Embryonic facial prominence (tissue), 1 donor: ENCODE measurements at regions not wholly inside any gene's neighbourhood (a gene's known extent, or its start where the extent isn't known, plus 50 kb on each side); places are given as distances from the start of the nearest gene placed in this dataset.

ENCODE experiments used
- DNase-seq: peaks from one replicate; pipeline ENCODE4 v3.0.0-alpha.2; 2016; ENCODE audit errors: extremely low spot score

DNA sequence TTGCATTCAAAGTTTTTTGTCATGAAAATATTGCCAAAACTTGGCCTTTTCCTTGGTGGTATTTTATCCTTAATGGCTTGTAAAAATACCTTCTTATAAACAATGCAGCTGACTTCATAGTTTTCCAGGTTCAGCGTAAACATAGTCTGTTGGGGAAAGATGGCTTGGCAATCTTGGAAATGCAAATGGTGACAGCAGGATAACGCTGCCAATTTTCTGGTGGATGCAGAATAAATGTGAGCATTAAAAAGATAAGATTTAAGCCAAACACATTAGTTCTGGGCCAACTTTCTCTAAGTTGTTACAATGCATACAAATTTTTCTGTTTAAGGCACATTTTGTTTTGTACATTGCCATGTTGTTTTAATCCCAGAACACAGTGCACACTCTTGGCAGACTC, 147.0 kb upstream of the POU1F1 start:
- DNase-seq = no peak

DNA sequence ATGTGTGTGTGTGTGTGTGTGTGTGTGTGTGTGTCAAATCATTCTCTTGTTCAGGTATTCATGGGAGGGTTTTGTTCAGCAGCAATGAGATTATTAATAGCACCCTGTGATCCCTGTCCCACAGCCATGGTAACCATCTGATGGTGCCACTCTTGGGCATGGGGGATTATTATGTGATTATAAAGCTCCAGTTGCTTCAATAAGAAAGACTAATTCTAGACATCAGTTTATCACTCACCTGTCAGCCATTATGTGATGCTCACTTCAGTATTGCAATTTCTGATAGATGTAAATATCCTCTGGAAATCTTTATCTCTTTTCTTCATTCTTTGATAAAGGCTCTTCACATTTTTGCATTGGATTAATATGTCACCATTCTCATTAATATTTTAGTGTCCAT, 145.9 kb upstream of the POU1F1 start:
- DNase-seq = no peak

DNA sequence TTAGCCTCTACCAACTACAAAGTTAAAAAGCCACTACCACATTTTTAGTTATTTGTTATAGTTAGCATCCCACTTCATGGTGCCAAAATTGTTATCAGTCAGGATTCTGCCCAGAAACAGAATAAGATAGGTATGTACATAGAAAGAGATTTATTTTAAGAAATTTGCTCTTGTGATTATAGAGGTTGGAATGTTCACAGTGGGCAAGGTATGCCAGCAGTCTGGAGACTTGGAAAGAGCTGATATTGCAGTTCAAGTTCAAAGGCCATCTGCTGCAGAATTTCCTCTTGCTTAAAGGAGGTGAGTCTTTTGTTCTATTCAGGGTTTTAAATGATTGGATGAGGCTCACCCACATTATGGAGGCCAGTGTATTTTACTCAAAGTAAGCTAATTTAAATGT, 143.8 kb upstream of the POU1F1 start:
- DNase-seq = no peak

DNA sequence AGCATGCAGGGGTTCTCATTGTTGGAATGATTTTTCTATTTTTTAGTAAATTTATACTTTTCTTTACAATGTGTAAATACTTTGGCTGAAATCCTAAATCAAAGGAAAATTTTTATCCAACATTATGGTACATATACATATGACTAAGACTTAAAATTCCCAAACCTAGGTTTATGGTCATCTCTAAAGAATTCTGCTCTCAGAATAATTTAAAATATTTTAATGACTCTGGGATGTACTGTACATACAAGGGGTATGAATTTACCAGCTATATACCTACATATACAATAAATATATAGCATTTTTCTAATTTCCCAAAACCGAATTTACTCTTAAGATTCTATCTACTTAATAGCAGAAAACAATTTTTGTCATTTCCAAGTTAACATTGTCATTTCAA, 137.9 kb upstream of the POU1F1 start:
- DNase-seq = no peak

DNA sequence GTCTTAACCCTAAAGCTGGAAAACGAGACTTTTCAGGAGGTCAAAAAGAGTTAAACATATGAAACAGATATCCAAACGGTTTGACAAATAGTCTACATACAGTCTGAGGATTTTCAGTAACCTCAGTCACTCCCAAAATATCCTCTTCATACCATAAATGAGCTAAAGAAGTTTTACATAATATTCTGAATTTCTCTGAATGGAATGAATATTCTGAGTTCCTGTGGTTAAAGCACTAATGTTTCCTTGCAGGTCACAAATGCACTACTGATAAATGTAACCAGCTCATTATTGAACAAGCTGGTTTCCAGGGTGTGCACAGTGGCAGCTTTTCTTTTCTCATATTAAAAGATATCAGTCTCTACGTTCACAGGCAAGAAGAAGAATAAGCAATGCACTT, 137.4 kb upstream of the POU1F1 start:
- DNase-seq = no peak

DNA sequence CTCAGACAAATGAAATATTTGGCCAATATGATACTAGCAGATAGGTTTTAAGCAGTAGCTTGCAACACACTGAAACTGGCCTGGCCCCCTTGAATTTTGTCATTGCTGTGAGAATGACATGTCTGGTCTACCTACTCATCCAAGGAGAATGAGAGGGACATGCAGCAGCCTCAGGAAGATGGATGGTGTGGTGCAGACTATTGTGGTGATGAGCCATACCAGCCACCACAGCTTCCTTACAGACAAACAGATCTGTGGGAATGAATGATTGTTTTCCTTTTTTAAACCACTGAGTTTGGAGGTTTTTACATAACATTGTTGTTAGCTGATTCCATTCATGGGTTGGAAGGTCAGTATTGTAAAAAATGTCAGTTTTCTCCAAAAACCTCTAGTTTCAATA, 133.7 kb upstream of the POU1F1 start:
- no peak for DNase-seq

DNA sequence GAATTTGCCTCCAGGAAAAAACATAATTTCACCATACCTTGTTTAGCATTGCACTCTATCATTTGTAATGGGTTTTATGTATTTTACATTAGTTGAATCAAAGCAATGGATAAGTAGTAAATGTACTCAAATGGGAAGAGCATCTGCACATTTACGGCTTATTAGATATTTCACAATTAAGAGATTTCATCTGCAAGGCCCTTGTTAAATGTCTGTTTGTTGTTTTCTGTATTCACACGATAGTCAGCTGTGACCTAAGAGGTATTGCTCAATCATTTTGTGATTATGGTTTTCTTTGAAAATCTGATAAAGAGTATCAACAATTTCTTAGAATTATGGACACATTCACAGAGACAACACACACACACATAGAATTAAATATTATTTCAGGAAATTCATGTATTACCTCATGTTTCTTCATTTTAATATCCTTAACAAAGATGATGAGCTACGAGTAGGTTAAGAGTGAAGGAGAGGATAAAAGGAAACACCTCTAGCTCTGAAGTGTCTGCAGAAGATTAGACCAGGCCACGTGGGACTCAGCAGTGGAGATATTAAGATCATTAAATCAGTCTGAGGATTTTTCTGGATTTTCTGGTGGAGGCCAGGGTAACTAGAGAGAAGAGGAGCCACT, 121.9 kb upstream of the POU1F1 start:
- DNase-seq = no peak

DNA sequence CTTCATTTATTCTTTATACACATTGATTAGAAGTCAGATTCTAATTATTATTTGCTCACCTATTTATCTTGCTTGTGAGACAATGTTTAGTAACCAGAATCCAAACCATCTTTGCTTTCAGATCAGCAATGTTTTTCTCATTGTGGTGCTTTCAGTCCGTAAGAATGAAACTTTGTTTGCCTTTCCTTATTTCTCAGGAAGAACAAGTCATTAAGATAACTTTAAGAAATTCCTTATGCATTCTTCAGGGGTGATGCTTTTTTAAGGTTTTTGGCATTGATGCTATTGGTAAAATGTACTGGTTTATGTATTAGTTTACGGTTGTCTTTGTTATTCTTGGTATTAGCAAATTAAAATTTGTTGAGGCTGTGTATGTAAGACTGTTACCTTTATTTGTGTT, 120.8 kb upstream of the POU1F1 start:
- no peak for DNase-seq

DNA sequence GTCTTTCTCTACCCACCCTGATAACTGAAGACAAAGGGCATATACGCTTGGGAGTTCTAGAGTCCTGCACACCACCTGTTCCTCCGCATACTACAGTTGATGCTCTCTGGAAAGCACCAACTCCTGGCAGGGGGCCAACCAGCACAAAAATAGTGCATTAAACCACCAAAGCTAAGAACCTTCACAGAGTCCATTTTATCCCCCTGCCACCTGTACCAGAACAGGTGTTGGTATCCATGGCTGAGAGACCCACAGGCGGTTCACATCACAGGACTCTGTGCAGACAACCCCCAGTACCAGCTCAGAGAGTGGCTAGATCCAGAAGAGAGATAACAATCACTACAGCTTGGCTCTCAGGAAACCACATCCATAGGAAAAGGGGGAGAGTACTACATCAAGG, 114.4 kb upstream of the POU1F1 start:
- DNase-seq = no peak

DNA sequence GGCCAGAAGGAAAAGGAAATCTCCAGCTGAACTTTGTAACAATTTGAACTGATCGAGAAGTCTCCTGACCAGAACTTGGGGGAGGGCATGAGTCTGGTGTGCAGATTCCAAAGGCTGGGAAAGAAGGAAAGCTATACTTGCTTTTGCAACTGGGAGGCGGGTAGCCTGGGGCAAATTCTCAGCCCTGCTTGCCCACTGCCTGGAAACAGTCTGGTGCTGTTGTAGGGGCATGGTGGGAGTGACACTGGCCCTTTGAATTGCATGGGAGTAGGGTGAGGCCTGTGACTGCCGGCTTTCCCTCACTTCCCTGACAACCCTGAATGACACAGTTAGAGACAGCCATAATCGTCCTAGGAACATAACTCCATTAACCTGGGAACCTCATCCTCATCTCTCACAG, 114.0 kb upstream of the POU1F1 start:
- no peak for DNase-seq

DNA sequence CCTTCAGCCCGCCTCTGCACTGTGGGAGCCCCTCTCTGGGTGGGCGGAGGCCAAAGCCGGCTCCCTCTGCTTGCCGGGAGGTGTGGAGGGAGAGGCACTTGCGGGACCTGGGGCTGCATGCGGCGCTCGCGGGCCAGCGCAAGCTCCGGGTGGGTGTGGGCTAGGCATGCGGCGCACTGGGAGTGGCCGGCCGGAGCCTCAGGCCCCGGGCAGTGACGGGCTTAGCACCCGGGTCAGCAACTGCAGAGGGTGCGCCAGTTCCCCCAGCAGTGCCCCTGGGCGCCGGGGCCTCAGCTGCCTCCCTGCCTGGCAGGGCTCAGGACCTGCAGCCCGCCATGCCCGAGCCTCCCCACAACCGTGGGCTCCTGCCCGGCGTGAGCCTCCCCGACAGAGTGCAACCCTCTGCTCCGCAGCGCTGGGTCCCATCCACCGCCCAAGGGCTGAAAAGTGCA, 98.9 kb upstream of the POU1F1 start:
- no peak for DNase-seq

DNA sequence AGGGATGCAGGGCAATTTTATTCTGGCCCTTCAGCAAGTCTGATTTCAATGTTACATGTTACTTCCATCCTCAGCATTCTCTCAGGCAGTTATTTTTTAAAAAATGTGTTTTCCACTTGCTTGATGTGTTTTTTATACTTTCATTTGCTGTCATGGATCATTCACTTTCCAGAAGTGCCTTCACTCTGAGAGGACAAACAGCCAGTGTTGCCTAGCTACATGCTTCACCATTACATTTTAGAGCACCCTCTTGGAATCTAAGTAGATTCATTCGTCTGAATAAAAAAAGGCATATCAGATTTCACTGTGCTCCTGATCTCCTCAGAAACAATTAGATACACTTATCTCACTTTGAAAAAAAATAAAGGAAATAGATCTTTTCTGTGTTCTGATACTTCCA, 93.6 kb upstream of the POU1F1 start:
- no peak for DNase-seq

DNA sequence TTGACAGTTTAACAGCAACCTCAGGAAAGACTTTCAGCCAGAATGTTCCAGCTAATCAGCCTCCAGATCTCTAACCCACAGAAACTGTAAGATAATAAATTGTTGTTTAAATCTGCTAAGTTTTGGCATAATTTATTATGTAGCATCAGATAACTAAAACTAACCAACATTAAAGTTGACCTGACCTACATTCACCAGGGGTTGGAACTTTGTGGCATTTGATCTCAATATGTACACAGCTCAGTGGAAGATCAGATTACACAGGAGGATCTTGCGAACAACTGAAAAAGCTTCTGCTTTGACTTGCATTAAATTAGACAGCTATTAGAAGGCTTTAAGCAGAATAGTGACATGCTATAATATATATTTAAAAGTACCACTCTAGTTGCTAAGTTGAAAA, 91.4 kb upstream of the POU1F1 start:
- no peak for DNase-seq

DNA sequence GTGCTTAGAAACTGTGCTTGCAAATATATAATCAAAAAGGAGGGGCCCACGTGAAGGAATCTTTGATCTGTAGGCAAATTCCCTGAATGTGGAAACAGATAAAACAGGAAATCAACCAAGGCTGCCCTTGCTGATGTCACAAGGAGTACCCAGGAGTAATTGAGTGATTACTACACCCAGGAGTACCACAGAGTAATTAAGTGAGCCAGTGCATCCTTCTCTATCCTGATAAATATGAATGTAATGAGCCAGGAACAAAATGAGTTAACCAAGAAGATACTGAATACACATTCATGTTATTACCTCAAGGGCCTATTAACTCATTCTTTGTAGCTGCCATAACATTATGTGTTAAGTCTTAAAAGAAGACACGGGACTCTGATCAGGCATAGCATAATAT, 87.3 kb upstream of the POU1F1 start:
- no peak for DNase-seq

DNA sequence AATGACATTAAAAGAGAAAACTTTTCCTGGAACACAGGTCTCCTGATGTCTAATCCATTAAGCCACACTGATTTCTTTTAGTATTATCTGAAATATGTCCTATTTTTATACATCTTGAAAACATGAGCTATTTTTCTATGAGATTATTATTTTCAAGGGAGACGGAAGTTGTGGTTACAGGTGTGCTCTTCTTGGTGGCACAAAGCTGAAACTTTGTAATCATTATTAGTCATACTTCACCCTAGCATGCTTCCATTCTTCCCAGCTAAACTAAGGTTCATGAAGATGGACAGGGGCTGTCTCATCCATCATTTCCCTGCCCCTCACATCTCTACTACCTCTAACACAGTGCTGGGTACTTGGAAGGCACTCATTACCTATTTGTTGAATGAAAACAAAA, 85.6 kb upstream of the POU1F1 start:
- DNase-seq = no peak

DNA sequence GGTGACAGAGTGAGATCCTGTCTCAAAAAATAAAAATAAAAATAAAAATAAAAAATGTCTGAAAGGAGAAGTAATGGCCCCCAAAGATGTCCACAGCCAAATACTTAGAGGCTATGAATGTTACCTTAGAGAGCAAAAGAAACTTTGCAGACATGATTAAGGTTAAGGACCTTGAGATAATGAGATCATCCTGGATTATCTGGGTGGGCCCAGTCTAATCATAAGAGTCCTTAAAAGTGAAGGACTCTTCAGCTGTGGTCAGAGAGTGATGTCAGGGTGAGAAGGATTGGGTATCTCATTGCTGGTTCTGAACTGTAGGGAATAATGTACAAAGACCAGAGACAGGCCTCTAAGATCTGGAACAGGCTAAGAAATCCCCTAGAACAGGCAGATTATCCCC, 84.9 kb upstream of the POU1F1 start:
- DNase-seq = no peak

DNA sequence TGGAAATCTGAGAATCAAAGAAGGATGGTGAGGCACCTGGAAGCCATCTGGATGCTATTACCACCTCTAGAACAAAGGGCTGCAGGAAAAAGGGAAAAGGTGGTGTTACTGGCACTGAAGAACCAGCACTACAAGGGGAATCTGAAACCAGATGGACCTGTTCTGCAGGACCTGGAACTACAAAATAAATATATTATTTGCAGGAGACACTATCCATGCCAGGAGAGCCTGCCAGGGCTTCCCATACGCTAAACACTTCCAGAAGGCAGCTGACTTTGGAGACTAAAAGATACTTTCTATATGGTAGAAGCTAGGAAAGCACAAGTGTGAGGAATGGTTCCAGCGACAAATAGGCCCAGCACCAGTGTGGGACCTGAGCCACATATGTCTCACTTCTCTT, 83.4 kb upstream of the POU1F1 start:
- DNase-seq = no peak

DNA sequence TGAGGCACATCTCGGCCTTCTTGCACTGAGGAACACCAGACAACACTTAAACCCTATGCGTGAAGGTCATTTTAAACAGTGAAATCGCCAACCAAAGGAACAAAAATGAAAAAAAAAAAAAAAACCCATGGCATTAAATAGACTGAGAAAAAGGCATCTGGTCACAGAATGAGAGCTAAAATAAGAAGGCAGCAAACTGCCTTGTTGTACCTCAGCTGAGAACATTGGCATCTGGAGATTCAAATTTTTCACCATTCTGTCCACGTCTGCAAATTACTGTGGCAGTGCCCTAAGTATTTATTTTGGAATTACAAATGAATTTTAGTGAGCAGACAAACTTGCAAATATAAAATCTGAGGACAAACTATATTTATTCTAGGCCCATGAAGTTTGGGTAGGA, 82.6 kb upstream of the POU1F1 start:
- DNase-seq = no peak

DNA sequence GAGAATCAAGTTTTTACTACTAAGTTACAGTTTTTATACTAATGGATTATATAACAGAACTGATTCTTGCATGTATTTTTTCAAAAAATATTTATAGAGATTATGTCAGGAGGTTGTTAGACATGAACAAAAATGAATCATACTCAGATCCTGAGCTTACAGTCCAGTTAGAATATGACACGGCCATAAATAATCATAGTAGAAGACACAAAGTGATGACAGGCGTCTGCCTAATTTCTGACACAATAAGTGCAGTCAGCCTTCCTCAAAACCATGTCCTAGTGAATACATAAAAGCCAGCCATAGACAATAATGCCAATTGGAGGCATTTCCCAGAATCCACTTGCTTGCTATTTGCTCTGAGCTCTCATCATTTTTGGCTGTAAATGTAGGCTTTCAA, 81.7 kb upstream of the POU1F1 start:
- DNase-seq = no peak

DNA sequence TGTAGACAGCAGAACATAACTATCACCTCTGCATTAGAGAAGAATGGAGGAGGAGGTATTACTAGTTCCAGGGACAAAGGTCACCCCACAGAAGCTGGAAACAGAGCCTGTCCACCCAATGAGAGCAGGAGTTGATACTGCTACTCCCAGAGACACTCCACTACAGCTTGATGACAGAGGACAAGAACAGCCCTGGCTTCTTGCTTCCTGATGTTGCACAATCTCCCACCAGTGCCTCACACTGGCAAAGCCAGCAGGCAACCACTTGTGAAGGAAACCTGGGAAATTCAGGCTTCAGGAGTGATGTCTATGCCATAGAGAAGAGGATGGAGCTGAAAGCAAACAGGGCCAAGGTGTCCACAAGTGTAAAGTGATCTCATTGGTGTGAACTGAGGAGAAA, 78.0 kb upstream of the POU1F1 start:
- no peak for DNase-seq

DNA sequence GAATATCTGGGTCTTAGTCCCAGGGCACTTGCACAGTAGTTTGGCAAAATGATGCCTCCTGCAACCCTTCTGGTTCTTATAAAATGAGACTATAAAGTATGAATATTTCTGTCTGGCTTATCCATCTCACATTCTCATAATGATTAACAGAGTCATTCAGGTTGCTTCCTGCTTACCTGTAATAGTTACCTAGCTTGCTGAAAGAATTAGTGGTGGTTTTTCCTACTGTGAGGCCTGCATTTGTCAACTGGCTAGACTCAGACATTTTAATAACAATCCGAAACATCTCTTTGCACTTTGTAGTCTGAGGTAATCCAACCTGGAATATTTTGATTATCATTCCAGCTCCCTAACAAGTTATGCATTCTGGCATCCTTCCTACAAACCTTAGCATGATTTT, 75.6 kb upstream of the POU1F1 start:
- DNase-seq = no peak

DNA sequence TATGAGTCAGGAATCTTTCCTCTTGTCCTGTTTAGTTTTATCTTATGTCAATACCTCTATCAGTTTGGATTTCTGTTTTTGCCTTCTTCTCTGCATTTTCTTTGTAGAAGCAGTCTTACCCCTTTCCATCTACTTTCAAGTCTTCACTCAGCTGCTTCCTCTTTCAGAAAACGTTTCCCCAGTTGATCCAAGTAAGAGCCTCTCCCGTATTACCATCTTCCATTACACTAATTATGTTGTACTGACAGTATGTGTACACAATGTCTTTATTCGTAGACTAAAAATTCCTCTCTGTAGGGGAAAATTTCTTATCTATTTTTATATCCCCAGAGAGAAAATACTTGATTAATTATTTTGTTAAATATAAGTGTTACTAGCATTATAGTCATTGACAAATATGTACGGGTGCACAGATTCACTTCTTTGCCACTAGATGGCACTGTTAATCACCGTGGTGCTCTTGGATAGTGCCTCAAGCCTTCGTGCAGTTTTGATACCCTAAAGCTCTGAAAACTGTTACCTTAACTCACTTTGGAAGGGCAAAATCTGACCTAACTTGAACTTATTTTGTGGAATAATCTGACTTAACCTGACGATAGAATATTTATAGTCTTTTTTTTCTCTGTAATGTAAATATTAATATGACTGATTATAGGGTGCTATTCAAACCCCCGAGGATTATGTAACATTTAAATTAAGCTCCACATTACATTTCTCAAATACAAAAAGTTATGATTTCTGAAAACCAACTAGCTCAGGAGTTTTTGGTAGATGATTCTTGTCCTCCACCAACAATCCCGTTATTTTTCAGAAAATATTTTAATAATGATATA, 74.2 kb upstream of the POU1F1 start:
- DNase-seq = no peak

DNA sequence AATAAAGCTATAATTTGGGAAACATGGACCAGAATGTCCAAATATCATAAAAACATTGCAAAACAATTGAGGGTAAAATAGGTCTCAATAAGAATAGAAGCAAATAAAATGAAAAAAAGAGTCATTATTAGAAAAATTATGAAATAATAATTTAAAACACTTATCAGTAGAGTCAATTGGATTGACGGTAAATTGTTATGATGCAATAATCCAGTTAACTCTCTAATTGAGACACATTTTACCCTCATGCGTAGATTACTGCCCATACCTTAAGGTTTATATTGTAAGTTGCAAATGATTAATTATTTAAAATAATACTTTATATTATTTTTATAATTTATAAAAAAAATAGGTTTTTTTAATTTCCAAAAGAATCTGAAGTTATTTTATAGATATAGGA, 73.4 kb upstream of the POU1F1 start:
- DNase-seq = no peak

DNA sequence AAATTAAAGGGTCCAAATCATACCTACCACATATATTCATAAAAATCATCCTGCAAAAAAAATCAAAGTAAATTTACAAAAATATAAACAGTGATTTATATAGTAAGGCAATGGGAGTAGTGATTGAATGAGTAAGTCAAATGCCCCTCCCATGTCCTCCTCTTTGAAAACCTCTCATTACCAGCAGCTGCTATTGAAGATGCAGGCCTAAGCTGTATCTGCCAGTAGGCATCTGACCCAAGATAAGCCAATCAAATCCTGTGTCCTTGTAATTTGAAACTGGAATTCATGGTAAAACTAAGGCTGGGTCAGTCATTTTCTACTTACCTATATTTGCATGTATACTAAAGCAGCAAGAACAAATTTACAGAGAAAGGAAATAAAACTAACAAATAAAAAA, 60.4 kb upstream of the POU1F1 start:
- no peak for DNase-seq
